AG04449 (cell line): ENCODE measurements at regions not wholly inside any gene's neighbourhood (a gene's known extent, or its start where the extent isn't known, plus 50 kb on each side); places are given as distances from the start of the nearest gene placed in this dataset.
"Not testable (repeated sequence)": the region's sequence is repeated elsewhere in the genome, so short reads cannot be mapped to it uniquely, and the experiment has no call there.

Source experiments
- CTCF ChIA-PET: fragments of 350-600 bp; formaldehyde crosslinking; extraction: SDS; loops from one replicate; lab custom pipeline; 2021; ENCODE audit warnings: antibody characterized with exemption; lab: Yijun Ruan, JAX
- POLR2A ChIA-PET: fragments of 400-600, 350-600 bp; formaldehyde crosslinking; extraction: SDS; loops from one replicate; lab custom pipeline; 2020; ENCODE audit warnings: antibody characterized with exemption, inconsistent platforms; lab: Yijun Ruan, JAX
- DNase-seq: peaks from one replicate; pipeline ENCODE4 v3.0.0-alpha.2; 2010; ENCODE audit warnings: low read depth, low spot score
- H3K4me3 ChIP-seq: 2 replicates; pipeline ENCODE4 v1.5.1; 2011; ENCODE audit warnings: low read depth, mild to moderate bottlenecking, control low read depth, low read length
- TF ChIP-seq, protein P1 (sequence below): IDR thresholded peaks from one replicate; pipeline ENCODE4 v1.5.1; 2011; ENCODE audit warnings: mild to moderate bottlenecking, moderate library complexity, low read length, control low read depth, inconsistent platforms; ENCODE audit not compliant: insufficient read depth; ENCODE audit errors: missing control alignments

DNA sequence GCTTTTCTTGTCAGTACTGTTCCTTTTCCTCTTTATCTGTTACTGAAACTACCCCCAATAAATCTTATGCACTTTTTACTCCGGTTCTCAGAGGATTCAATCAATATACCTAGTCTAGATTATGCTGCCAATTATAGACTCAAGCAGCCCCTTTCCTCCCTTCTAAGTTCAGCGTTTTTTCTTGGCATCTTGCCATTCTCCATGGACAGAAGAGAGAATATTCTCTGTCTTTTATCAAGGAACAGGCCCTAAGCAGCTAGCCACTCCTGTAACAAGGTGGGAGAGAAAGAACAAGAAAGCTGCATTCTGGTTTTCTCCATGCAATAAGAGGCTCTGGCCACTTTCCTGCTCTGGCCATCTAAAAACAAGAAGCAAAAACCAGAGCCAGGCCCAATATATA, 263.0 kb upstream of the ALG10 start:
- CTCF ChIA-PET, result no interaction called here
- no peak for DNase-seq
- no peak overlapping the region for H3K4me3 ChIP-seq
- TF ChIP-seq, protein P1, sequence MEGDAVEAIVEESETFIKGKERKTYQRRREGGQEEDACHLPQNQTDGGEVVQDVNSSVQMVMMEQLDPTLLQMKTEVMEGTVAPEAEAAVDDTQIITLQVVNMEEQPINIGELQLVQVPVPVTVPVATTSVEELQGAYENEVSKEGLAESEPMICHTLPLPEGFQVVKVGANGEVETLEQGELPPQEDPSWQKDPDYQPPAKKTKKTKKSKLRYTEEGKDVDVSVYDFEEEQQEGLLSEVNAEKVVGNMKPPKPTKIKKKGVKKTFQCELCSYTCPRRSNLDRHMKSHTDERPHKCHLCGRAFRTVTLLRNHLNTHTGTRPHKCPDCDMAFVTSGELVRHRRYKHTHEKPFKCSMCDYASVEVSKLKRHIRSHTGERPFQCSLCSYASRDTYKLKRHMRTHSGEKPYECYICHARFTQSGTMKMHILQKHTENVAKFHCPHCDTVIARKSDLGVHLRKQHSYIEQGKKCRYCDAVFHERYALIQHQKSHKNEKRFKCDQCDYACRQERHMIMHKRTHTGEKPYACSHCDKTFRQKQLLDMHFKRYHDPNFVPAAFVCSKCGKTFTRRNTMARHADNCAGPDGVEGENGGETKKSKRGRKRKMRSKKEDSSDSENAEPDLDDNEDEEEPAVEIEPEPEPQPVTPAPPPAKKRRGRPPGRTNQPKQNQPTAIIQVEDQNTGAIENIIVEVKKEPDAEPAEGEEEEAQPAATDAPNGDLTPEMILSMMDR, result no peak
- POLR2A ChIA-PET, result no interaction called here

DNA sequence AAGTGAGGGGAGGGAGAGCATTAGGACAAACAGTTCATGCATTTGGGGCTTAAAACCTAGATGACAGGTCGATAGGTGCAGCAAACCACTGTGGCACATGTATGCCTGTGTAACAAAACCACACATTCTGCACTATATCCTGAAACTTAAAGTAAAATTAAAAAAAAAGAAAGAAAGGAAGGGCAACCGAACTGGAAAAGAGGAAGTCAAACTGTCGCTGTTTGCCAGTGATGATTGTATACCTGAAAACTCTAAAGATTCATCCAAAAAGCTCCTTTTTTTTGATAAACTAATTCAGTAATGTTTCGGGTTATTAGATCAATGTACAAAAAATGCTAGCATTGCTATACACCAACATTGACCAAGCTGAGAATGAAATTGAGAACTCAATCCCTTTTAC, 259.0 kb upstream of the ALG10 start:
- TF ChIP-seq, protein P1, result no peak
- CTCF ChIA-PET, result no interaction called here
- POLR2A ChIA-PET, result no interaction called here

DNA sequence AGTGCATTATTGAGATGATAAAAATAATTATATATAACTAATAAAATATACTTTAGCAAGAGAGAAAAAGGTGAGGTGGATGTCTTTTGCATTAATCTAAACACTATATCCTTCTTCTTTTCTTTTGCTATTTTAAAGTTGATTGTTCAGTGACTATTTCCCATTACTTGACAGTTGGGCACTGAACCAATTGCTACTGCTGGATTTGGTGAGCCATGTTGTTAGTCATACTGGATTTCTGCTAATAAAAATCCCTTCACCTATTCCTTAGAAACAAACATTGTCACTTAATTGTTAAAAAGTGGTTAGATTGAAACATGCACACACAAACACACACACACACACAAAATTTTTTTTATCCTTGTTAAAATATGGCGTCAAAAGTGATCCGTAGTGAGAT, 251.6 kb upstream of the ALG10 start:
- ChIA-PET CTCF (no interaction called here), POLR2A (no interaction called here)
- DNase-seq, result no peak
- no peak overlapping the region for H3K4me3 ChIP-seq
- TF ChIP-seq, protein P1, result no peak

More for the DNA sequence above, 259.0 kb upstream of the ALG10 start:
- DNase-seq, result no peak
- no peak overlapping the region for H3K4me3 ChIP-seq

DNA sequence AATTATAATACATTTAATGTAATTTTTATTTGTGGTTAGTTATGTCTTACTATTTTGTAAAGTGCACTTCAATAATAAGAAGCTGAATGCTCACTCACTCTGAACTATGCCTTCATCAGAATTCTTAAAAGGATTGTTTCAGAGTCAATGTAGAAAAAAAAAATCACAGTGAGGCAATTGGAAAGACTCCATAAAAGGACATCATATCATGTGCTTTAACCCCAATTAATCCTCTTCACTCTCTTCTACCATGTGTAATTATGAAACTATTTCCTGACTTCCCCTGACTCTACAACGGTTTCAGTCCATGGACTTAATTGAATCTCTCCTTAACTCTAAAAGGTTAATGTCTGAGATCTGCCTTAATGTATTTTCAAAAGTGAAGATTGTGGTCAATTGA, 250.4 kb upstream of the ALG10 start:
- ChIA-PET CTCF (interaction anchor here (0.6 kb wide), 1 partner anchor 49 kb away, joined by 3 read pairs; no protein-coding TSS in a partner anchor), POLR2A (no interaction called here)
- no peak overlapping the region for H3K4me3 ChIP-seq
- TF ChIP-seq, protein P1, result no peak
- no peak for DNase-seq

DNA sequence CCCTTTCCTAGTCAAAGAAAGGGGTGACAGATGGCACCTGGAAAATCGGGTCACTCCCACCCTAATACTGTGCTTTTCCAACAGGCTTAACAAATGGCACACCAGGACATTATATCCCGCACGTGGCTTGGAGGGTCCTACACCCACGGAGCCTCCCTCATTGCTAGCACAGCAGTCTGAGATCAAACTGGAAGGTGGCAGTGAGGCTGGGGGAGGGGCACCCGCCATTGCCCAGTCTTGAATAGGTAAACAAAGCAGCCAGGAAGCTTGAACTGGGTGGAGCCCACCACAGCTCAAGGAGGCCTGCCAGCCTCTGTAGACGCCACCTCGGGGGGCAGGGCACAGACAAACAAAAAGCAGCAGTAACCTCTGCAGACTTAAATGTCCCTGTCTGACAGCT, 249.2 kb upstream of the ALG10 start:
- POLR2A ChIA-PET, H3K4me3 ChIP-seq, DNase-seq, CTCF ChIA-PET: not testable (repeated sequence)

DNA sequence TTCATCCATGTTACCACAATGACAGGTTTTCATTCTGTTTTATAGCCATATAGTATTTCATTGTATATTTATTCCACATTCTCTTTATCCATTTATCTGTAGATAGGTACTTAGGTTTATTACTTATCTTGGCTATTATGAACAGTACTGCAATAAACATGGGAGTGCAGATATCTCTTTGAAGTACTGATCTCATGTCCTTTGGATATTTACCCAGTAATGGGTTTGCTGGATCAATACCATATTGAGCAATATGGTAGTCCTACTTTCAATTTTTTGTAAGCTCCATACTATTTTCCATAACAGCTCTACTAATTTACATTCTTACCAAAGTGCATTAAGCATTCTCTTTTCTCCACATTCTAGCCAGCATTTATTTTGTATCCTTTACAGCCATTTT, 235.8 kb upstream of the ALG10 start:
- TF ChIP-seq, protein P1, result no peak
- no peak overlapping the region for H3K4me3 ChIP-seq
- POLR2A ChIA-PET, result no interaction called here
- DNase-seq, result no peak
- CTCF ChIA-PET, result no interaction called here

DNA sequence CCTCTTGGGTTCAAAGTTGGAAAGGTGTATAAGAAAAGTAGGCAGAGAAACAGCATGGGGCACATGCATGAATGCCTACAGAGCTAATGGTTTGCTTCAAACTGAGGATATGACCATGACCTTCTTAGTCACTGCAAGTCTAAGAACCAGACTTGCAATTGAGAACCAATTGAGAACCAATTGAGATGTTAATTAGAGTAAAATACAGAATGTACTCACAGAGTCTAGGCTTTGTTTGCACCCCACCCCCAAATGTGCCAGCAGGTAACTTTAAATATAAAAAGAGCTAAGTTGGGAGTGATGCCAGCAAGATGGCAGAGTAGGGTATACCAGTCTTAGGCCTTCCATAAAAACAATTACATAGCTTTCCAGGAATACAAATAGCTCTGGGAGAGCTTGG, 227.3 kb upstream of the ALG10 start:
- ChIA-PET POLR2A (no interaction called here), CTCF (no interaction called here)
- TF ChIP-seq, protein P1, result no peak
- H3K4me3 ChIP-seq, result no peak overlapping the region
- DNase-seq, result no peak
